GM12865 (cell line): ENCODE measurements at regions not wholly inside any gene's neighbourhood (a gene's known extent, or its start where the extent isn't known, plus 50 kb on each side); places are given as distances from the start of the nearest gene placed in this dataset.

ENCODE experiments used
- DNase-seq: peaks from one replicate; pipeline ENCODE4 v3.0.0; 2010; ENCODE audit warnings: low read depth
- H3K4me3 ChIP-seq: 2 replicates; pipeline ENCODE4 v1.5.1; 2011; ENCODE audit warnings: mild to moderate bottlenecking, low read depth, low read length, control low read depth
- TF ChIP-seq, protein P1 (sequence below): IDR thresholded peaks from 2 replicates; pipeline ENCODE4 v1.5.1; 2011; ENCODE audit warnings: low read length, control low read depth, low read depth, inconsistent platforms; ENCODE audit not compliant: insufficient read depth; ENCODE audit errors: missing control alignments

DNA sequence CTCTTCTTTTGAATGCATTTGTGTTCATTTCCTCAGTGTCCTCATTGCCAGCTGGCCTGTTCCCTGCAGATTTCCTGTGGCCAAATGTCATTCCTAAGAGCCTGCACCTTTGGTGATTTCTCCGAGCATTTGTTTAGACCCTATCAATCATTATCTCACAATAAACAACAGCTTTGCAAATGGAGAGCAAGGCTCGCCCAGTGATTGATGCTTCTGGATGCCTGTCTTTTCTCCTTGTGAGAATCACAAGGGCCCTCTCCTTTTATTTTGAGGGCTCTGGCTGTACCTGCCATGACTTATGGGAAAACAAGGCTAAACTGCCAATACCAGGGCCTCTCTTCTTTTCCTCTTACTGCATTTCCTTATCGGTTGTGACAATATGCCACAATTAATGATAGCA lies 1454.4 kb upstream of the CELF4 start:
- no peak overlapping the region for H3K4me3 ChIP-seq
- TF ChIP-seq, protein P1, sequence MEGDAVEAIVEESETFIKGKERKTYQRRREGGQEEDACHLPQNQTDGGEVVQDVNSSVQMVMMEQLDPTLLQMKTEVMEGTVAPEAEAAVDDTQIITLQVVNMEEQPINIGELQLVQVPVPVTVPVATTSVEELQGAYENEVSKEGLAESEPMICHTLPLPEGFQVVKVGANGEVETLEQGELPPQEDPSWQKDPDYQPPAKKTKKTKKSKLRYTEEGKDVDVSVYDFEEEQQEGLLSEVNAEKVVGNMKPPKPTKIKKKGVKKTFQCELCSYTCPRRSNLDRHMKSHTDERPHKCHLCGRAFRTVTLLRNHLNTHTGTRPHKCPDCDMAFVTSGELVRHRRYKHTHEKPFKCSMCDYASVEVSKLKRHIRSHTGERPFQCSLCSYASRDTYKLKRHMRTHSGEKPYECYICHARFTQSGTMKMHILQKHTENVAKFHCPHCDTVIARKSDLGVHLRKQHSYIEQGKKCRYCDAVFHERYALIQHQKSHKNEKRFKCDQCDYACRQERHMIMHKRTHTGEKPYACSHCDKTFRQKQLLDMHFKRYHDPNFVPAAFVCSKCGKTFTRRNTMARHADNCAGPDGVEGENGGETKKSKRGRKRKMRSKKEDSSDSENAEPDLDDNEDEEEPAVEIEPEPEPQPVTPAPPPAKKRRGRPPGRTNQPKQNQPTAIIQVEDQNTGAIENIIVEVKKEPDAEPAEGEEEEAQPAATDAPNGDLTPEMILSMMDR: no peak
- no peak for DNase-seq

DNA sequence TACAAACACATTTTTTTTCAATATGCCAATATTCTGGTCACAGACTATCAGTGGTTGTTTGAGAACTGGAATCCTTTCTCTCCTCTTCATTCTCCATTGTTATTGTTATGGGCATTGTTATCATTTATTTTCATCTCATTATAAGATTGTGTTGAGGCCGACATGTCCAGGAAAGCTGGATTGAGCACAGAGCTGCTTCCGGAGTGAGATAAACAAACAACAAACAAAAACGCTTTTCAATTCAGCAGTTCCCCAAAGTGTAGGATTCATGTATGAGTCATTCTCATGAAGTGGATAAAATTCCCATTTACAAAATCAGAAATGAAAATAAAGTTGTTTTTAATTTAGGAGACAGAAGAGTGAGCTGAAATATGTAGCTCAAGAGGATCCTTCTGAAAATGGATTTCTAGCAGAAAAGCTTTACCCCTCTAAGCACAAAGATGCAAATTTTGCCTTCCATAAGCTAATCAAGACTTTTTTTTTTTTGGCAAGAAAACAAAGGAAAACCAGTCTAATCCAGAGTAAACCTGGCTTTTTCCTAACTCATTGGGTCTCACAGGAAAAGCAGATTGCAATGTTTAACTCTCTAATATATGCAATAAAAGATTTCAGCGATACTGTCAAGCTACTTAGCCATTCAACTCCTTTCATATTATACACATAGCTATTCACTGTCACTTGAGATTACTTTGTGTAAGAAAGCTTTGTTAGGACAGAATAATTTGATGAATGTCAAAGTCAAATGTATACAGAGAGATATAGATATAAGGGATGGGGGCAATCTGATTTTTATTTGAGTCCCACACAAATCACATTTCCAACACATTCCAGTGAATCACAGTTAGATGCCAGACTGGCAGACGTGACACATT lies 1441.7 kb upstream of the CELF4 start:
- no peak for DNase-seq
- TF ChIP-seq, protein P1: no peak
- no peak overlapping the region for H3K4me3 ChIP-seq

DNA sequence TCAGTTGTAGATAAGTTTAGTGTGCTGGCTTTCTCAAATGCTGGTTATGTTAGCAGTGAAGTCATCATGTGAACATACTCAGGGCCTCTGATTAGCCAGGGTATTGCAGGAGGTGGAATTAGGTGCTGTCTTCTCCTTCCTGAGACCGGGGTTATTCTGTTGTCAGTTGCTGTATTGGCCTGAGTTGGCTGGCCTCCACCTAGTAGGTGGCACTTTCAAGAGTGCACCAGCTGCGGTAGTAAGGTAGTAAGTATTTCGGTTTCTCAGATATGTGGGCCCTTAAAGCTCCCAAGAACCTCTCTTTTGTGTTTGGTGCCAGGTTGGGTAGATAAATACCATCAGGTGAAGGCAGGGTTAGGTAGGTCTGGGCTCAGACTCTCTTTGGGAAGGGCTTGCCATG lies 1430.5 kb upstream of the CELF4 start:
- peak; percentile 18 for DNase-seq
- TF ChIP-seq, protein P1: no peak
- no peak overlapping the region for H3K4me3 ChIP-seq

DNA sequence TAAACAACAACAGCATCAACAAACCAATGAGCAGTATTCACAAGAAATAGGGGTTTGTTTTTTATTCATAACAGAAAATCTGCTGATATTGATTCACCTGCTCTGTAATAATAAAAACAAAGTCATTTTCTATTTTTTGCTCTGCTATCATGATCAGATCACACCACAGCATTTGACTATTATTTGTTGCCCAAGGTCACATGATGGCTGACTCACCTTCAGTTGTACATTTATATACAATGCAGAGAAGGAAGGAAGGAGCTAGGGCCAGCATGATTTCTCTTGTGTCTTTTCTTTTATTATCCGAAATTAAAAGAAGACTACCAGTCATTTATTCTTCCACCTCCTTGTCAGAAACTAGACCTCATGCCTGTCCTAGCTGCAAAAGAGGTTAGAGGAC lies 1427.7 kb upstream of the CELF4 start:
- DNase-seq: no peak
- no peak overlapping the region for H3K4me3 ChIP-seq
- TF ChIP-seq, protein P1: no peak

DNA sequence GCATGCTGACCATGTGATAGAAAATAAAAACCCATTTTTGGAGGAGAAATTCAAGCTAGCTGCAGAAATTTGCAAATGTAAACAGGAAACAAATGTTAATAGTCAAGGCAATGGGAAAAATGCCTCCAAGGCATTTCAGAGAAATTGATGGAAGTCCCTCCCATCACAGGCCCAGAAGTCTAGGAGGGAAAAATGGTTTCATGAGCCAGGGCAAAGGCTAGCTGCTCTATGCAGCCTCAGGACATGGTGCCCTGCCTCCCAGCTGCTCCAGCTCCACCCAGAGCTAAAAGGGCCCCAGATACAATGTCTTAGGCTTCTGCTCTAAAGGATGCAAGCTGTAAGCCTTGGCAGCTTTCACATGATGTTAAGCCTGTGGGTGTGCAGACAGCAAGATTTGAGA lies 1419.4 kb upstream of the CELF4 start:
- DNase-seq: no peak
- TF ChIP-seq, protein P1: no peak
- no peak overlapping the region for H3K4me3 ChIP-seq

DNA sequence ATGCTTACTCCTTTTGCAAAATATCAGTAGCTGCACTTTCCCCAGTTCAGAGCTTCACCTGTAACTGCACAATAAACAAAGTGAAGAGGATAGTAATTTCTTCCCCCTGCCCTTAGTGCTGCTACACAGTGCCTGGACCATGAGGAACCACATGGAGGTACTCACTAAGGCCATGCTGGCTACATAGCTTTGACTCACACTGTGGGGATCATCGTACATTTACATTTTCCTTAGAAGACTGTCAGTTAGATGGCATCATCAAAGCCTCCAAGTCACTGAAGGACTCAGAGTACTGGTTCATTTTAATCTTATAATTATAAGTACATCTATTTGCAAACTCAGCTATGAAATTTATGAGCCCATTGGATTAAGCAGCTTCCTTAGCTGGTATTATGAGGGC lies 1416.5 kb upstream of the CELF4 start:
- TF ChIP-seq, protein P1: no peak

DNA sequence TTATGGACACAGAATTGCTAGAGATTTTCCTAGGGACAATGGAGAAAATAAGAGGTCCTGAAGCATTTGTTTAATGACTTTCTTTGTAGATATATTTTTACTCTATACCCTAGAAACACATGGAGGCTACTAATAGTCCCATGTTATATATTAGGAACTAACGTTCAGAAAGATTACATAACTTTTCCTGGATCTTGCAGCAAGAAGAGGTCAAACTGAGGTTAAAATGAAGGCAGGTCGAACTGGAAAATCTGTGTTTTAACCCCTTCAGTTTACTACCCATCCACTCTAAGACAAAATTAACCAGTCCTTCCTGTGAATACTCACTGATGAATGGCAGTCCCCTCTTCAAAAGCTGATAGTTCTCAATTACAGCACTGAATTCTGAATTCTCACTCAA lies 1415.8 kb upstream of the CELF4 start:
- H3K4me3 ChIP-seq: no peak overlapping the region
- TF ChIP-seq, protein P1: no peak
- no peak for DNase-seq

More for the DNA sequence above, 1416.5 kb upstream of the CELF4 start:
- no peak overlapping the region for H3K4me3 ChIP-seq
- DNase-seq: no peak
